Neural crest cell (in vitro differentiated cells): ENCODE measurements at regions not wholly inside any gene's neighbourhood (a gene's known extent, or its start where the extent isn't known, plus 50 kb on each side); places are given as distances from the start of the nearest gene placed in this dataset.
"Not testable (repeated sequence)": the region's sequence is repeated elsewhere in the genome, so short reads cannot be mapped to it uniquely, and the experiment has no call there.

Source experiments
- DNase-seq: peaks from one replicate; pipeline ENCODE4 v3.0.0; 2021; ENCODE audit warnings: low read depth, mixed read lengths, low spot score
- H3K27ac Mint-ChIP-seq: one replicate; pipeline ENCODE4 v1.8.0; 2021; ENCODE audit warnings: mild to moderate bottlenecking, mixed read lengths; ENCODE audit not compliant: unreplicated experiment
- H3K27me3 Mint-ChIP-seq: 2 replicates; pipeline ENCODE4 v1.8.0; 2021; ENCODE audit warnings: low read depth, mild to moderate bottlenecking, mixed read lengths
- H3K36me3 Mint-ChIP-seq: 2 replicates; pipeline ENCODE4 v1.8.0; 2021; ENCODE audit warnings: low read depth, mild to moderate bottlenecking, mixed read lengths
- H3K4me1 Mint-ChIP-seq: 2 replicates; pipeline ENCODE4 v1.8.0; 2021; ENCODE audit warnings: mixed read lengths
- H3K4me3 Mint-ChIP-seq: one replicate; pipeline ENCODE4 v1.8.0; 2021; ENCODE audit warnings: mild to moderate bottlenecking, mixed read lengths
- H3K9me3 Mint-ChIP-seq: 2 replicates; pipeline ENCODE4 v1.8.0; 2021; ENCODE audit warnings: mixed read lengths
- TF ChIP-seq, protein P1 (sequence below): fragments of 200-600 bp; sonication (generic); conservative IDR thresholded peaks from 2 replicates; pipeline ENCODE4 v1.5.0; 2021; ENCODE audit warnings: antibody characterized with exemption, mild to moderate bottlenecking

DNA sequence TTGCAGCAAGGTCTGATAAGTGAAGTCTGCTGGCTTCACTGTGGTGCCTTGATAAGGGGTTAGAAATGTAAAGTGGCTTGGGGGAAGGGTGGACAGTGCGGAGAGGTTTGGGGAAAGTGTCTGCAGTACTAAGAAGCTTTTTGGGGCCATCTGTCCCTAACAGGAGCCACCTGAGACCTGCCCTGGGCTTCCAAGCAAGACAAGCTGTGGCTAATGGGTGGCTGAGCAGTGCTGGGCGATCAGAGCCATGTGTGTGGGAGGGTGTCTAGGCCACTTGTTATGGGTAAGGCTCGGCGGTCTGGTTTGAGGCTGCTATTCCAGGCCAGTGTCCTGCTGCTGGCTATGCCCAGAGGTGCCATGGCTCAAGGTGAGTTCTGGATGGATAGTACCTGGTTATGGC is 185.4 kb upstream of the MTMR8 start:
- Mint-ChIP-seq H3K27ac (no peak overlapping the region), H3K27me3 (no peaks in the 10 kb centered on the region), H3K4me1 (peaks cover 5% of the 10 kb centered on the region), H3K36me3 (no peaks in the 10 kb centered on the region), H3K4me3 (no peak overlapping the region), H3K9me3 (no peaks in the 10 kb centered on the region)
- DNase-seq, result no peak
- TF ChIP-seq, protein P1, sequence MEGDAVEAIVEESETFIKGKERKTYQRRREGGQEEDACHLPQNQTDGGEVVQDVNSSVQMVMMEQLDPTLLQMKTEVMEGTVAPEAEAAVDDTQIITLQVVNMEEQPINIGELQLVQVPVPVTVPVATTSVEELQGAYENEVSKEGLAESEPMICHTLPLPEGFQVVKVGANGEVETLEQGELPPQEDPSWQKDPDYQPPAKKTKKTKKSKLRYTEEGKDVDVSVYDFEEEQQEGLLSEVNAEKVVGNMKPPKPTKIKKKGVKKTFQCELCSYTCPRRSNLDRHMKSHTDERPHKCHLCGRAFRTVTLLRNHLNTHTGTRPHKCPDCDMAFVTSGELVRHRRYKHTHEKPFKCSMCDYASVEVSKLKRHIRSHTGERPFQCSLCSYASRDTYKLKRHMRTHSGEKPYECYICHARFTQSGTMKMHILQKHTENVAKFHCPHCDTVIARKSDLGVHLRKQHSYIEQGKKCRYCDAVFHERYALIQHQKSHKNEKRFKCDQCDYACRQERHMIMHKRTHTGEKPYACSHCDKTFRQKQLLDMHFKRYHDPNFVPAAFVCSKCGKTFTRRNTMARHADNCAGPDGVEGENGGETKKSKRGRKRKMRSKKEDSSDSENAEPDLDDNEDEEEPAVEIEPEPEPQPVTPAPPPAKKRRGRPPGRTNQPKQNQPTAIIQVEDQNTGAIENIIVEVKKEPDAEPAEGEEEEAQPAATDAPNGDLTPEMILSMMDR, result no peak

DNA sequence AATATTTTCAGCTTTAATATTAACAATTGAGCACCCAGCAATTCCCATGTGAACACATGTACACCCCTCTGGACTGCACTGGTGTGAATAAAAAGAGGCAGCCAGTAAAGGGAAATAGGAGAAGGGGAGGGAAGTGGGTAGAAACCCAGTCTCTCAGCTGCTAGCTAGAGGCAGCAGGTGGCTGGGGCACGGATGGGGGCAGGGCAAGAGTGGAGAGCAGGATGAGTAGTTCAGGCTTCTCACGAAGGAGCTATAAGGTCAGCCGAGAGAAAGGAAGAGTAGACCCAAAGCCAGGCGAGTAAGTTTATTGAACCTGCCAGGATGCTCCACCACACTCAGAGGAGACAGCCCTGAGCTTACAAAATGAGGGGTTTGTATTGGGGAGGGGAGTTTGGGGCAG is 184.8 kb upstream of the MTMR8 start:
- Mint-ChIP-seq H3K27me3 (no peaks in the 10 kb centered on the region), H3K36me3 (no peaks in the 10 kb centered on the region), H3K27ac (peak overlapping the region; percentile 13), H3K4me3 (no peak overlapping the region), H3K9me3 (no peaks in the 10 kb centered on the region), H3K4me1 (peaks cover 5% of the 10 kb centered on the region)
- TF ChIP-seq, protein P1, result no peak
- DNase-seq, result no peak

DNA sequence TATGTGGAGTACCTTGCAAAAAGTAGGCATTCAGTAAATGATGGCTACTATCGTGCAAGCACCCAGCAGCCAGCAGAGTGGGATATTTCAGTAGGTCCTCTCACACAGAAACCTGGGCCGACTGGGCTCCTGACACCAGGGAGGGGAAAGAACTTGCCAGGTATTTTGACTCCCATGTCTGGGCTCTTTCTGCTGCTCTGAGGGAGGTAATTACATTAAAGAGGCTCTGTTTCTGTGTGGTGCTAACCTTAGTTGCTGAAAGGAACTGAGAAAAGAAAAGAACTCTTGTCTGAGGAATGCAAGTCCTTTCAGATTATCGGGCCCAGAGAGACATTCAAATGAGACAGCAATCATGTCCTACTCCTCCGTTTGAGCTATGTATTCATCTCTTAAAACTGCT is 175.8 kb upstream of the MTMR8 start:
- Mint-ChIP-seq H3K27me3 (no peaks in the 10 kb centered on the region), H3K36me3 (no peaks in the 10 kb centered on the region), H3K4me3 (no peak overlapping the region), H3K27ac (no peak overlapping the region), H3K4me1 (no peaks in the 10 kb centered on the region), H3K9me3 (peaks cover 7% of the 10 kb centered on the region)
- TF ChIP-seq, protein P1, result no peak
- no peak for DNase-seq

DNA sequence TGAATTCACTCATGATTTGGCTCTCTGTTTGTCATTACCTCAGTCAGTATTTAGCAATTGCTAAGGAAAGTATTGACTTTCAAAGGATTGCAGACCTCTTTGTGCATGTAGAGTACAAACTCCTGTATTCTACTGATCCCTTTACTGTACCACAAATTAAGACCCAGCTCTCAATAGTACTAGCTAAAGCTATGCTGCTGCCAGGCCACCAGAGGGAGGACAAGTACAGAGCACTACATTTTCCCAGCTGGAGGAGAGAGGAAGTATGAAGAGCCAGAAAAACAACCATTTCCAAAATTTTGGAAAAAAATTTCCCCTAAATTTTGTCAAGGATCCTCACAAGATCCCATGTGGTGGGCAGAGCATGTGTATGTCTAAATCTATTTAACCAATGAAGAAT is 175.0 kb upstream of the MTMR8 start:
- DNase-seq, result no peak
- TF ChIP-seq, protein P1, result peak; percentile 42
- Mint-ChIP-seq H3K4me3 (no peak overlapping the region), H3K4me1 (no peaks in the 10 kb centered on the region), H3K27ac (no peak overlapping the region), H3K36me3 (no peaks in the 10 kb centered on the region), H3K27me3 (no peaks in the 10 kb centered on the region), H3K9me3 (peaks cover 7% of the 10 kb centered on the region)

DNA sequence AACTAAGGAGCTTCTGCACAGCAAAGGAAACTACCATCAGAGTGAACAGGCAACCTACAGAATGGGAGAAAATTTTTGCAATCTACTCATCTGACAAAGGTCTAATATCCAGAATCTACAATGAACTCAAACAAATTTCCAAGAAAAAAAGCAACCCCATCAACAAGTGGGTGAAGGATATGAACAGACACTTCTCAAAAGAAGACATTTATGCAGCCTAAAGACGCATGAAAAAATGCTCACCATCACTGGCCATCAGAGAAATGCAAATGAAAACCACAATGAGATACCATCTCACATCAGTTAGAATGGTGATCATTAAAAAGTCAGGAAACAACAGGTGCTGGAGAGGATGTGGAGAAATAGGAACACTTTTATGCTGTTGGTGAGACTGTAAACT is 170.1 kb upstream of the MTMR8 start:
- not testable (repeated sequence) for H3K9me3 Mint-ChIP-seq, H3K36me3 Mint-ChIP-seq, H3K27me3 Mint-ChIP-seq, H3K4me3 Mint-ChIP-seq, DNase-seq, H3K27ac Mint-ChIP-seq, H3K4me1 Mint-ChIP-seq

DNA sequence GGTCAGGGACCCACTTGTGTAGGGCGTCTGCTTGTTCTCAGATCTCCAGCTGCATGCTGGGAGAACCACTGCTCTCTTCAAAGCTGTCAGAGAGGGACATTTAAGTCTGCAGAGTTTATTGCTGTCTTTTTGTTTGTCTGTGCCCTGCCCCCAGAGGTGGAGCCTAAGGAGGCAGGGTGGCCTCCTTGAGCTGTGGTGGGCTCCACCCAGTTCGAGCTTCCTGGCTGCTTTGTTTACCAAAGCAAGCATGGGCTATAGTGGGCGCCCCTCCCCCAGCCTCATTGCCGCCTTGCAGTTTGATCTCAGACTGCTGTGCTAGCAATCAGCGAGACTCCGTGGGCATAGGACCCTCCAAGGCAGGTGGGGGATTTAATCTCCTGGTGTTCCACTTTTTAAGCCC is 154.0 kb upstream of the MTMR8 start:
- H3K4me1 Mint-ChIP-seq, H3K36me3 Mint-ChIP-seq, H3K27ac Mint-ChIP-seq, H3K27me3 Mint-ChIP-seq, H3K9me3 Mint-ChIP-seq: not testable (repeated sequence)
- peak; percentile 7 for DNase-seq
- peak overlapping the region; percentile 44 for H3K4me3 Mint-ChIP-seq

DNA sequence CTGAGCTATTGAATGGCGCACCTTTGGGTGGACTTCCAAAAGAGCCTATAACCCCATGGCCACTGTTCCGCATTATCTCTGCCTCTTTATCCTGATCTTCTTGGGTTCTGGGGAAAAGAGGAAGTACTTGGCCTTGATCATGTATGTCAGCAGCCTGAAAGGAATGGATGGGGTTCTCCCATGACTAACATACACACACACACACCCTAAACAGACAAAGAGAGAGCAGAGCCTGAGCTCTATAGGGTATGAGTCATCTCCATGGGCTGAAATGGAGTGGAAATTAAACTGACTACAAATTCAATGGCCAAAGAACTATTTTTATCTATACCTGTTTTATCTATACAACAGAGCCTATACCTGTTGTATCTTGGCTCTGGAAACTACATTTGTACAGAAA is 141.5 kb upstream of the MTMR8 start:
- Mint-ChIP-seq H3K4me1 (no peaks in the 10 kb centered on the region), H3K27me3 (no peaks in the 10 kb centered on the region), H3K27ac (no peak overlapping the region), H3K4me3 (no peak overlapping the region), H3K36me3 (no peaks in the 10 kb centered on the region), H3K9me3 (peaks cover 3% of the 10 kb centered on the region)
- DNase-seq, result no peak
- TF ChIP-seq, protein P1, result no peak
